HEK293 (cell line): ENCODE measurements at regions not wholly inside any gene's neighbourhood (a gene's known extent, or its start where the extent isn't known, plus 50 kb on each side); places are given as distances from the start of the nearest gene placed in this dataset.

Experiments used
- CTCF ChIP-seq: fragments of 450-650 bp; formaldehyde crosslinking; IDR thresholded peaks from 2 replicates; pipeline ENCODE4 v1.5.1; 2016; ENCODE audit warnings: missing biosample characterization, missing genetic modification characterization
- ELK4 ChIP-seq: IDR thresholded peaks from 2 replicates; pipeline ENCODE4 v1.6.1; 2011; ENCODE audit warnings: mild to moderate bottlenecking, low read depth, low read length, borderline replicate concordance
- YY1 ChIP-seq: fragments of 450-650 bp; formaldehyde crosslinking; IDR thresholded peaks from 2 replicates; pipeline ENCODE4 v1.5.1; 2018; ENCODE audit warnings: missing biosample characterization, missing genetic modification characterization
- ZBTB10 ChIP-seq: fragments of 450-650 bp; formaldehyde crosslinking; IDR thresholded peaks from 2 replicates; pipeline ENCODE4 v1.5.1; 2016; ENCODE audit warnings: missing biosample characterization, missing genetic modification characterization
- ZNF302 ChIP-seq: fragments of 450-650 bp; formaldehyde crosslinking; IDR thresholded peaks from 2 replicates; pipeline ENCODE4 v1.5.1; 2016; ENCODE audit warnings: missing biosample characterization, missing genetic modification characterization, low read depth
- ZNF596 ChIP-seq: fragments of 450-650 bp; IDR thresholded peaks from 2 replicates; pipeline ENCODE4 v1.5.0; 2018; ENCODE audit warnings: missing biosample characterization, mild to moderate bottlenecking, missing genetic modification characterization, moderate library complexity
- ZNF664 ChIP-seq: fragments of 450-650 bp; formaldehyde crosslinking; IDR thresholded peaks from 2 replicates; pipeline ENCODE4 v1.5.1; 2016; ENCODE audit warnings: missing biosample characterization, missing genetic modification characterization
- ZNF701 ChIP-seq: fragments of 450-650 bp; formaldehyde crosslinking; IDR thresholded peaks from 2 replicates; pipeline ENCODE4 v1.5.1; 2016; ENCODE audit warnings: missing biosample characterization, missing genetic modification characterization
- ZNF776 ChIP-seq: fragments of 450-650 bp; formaldehyde crosslinking; IDR thresholded peaks from 2 replicates; pipeline ENCODE4 v1.5.0; 2017; ENCODE audit warnings: missing biosample characterization, missing genetic modification characterization, borderline replicate concordance

GRCh38 chr6:54441687-54442248, 133.5 kb downstream of the TINAG start:
- no peak for TF ChIP-seq CTCF (tag by site-specific recombination)
- no peak for TF ChIP-seq ZBTB10 (tag by site-specific recombination)
- no peak for TF ChIP-seq ZNF596 (tag by site-specific recombination)
- no peak for TF ChIP-seq YY1 (tag by site-specific recombination)
- TF ChIP-seq ZNF302 = no peak
- TF ChIP-seq ZNF664 (tag by site-specific recombination) = no peak
- TF ChIP-seq ZNF701 (tag by site-specific recombination) = no peak
- TF ChIP-seq ELK4 = no peak
- no peak for TF ChIP-seq ZNF776
